Tibial nerve (tissue), 4 donors: ENCODE measurements at regions not wholly inside any gene's neighbourhood (a gene's known extent, or its start where the extent isn't known, plus 50 kb on each side); places are given as distances from the start of the nearest gene placed in this dataset.

ENCODE experiments used
- EP300 ChIP-seq, 2 donors: sonication (generic); formaldehyde crosslinking; IDR thresholded peaks; one replicate each; pipeline ENCODE4 v1.6.1; 2017; ENCODE audit warnings: antibody characterized with exemption in 2 of 2, mild to moderate bottlenecking in 1 of 2
- POLR2A ChIP-seq, 2 donors: fragments of 450-650 bp; IDR thresholded peaks; one replicate each; pipeline ENCODE4 v1.6.1; 2017; ENCODE audit warnings: antibody characterized with exemption in 2 of 2, mild to moderate bottlenecking in 2 of 2, moderate library complexity in 2 of 2
- TF ChIP-seq, protein P1 (sequence below), 5 experiments: fragments of 200-600 bp in 3 of 5; fragments of 450-650 bp in 2 of 5; sonication (generic) in 3 of 5; IDR thresholded peaks; one replicate each; pipeline ENCODE4 v1.5.1; 2016 to 2019; ENCODE audit warnings: antibody characterized with exemption in 5 of 5, mild to moderate bottlenecking in 3 of 5, moderate library complexity in 2 of 5

GRCh38 chr1:81392526-81393226 lies 408.1 kb upstream of the ADGRL2 start:
- TF ChIP-seq EP300 (IDR thresholded peaks at IDR 0.05) (no peak), POLR2A (IDR thresholded peaks at IDR 0.05) (no peak)
- TF ChIP-seq, protein P1, sequence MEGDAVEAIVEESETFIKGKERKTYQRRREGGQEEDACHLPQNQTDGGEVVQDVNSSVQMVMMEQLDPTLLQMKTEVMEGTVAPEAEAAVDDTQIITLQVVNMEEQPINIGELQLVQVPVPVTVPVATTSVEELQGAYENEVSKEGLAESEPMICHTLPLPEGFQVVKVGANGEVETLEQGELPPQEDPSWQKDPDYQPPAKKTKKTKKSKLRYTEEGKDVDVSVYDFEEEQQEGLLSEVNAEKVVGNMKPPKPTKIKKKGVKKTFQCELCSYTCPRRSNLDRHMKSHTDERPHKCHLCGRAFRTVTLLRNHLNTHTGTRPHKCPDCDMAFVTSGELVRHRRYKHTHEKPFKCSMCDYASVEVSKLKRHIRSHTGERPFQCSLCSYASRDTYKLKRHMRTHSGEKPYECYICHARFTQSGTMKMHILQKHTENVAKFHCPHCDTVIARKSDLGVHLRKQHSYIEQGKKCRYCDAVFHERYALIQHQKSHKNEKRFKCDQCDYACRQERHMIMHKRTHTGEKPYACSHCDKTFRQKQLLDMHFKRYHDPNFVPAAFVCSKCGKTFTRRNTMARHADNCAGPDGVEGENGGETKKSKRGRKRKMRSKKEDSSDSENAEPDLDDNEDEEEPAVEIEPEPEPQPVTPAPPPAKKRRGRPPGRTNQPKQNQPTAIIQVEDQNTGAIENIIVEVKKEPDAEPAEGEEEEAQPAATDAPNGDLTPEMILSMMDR (IDR thresholded peaks at IDR 0.05), result no peak
